Activated T-cell treated with anti-CD3 and anti-CD28 coated beads, Interleukin-2, amount 50 U/mL, for 4 hours (primary cell): ENCODE measurements at regions not wholly inside any gene's neighbourhood (a gene's known extent, or its start where the extent isn't known, plus 50 kb on each side); places are given as distances from the start of the nearest gene placed in this dataset.

ENCODE experiments used
- ATAC-seq, 2 donors: fragments of 200-7000 bp; cut with Tn5 transposase; one replicate each; pipeline ENCODE4 v1.10.0; 2021
- DNase-seq: peaks from one replicate; pipeline ENCODE4 v3.0.0-alpha.2; 2020
- H3K27me3 Mint-ChIP-seq: one replicate; pipeline ENCODE4 v1.8.0; 2021; ENCODE audit warnings: low read depth, mixed read lengths
- H3K36me3 Mint-ChIP-seq: one replicate; pipeline ENCODE4 v1.8.0; 2022; ENCODE audit warnings: mixed read lengths; ENCODE audit not compliant: insufficient read depth
- H3K4me1 Mint-ChIP-seq: one replicate; pipeline ENCODE4 v1.8.0; 2021; ENCODE audit warnings: low read depth, mixed read lengths
- H3K4me3 Mint-ChIP-seq: one replicate; pipeline ENCODE4 v1.8.0; 2021; ENCODE audit warnings: mild to moderate bottlenecking, moderate library complexity, mixed read lengths
- H3K9me3 Mint-ChIP-seq: one replicate; pipeline ENCODE4 v1.8.0; 2021; ENCODE audit warnings: mixed read lengths

- Mint-ChIP-seq H3K4me3 (no peak overlapping the region), H3K4me1 (no peaks in the 10 kb centered on the region), H3K9me3 (no peaks in the 10 kb centered on the region), H3K27me3 (no peaks in the 10 kb centered on the region), H3K36me3 (no peaks in the 10 kb centered on the region)
- ATAC-seq: no peak
- DNase-seq: no peak
Observed at GRCh38 chr2:219965287-219966194, 338.1 kb downstream of the SLC4A3 start.

- Mint-ChIP-seq H3K4me3 (no peak overlapping the region), H3K36me3 (no peaks in the 10 kb centered on the region)
Observed at GRCh38 chr2:219967247-219968245, 340.1 kb downstream of the SLC4A3 start.

GRCh38 chr2:219968685-219969345, 341.4 kb downstream of the SLC4A3 start:
- ATAC-seq (no peak), DNase-seq (no peak)
- Mint-ChIP-seq H3K9me3 (peaks cover under 1% of the 10 kb centered on the region), H3K36me3 (no peaks in the 10 kb centered on the region), H3K4me3 (no peak overlapping the region), H3K27me3 (no peaks in the 10 kb centered on the region), H3K4me1 (no peaks in the 10 kb centered on the region)

More at GRCh38 chr2:219967247-219968245, 340.1 kb downstream of the SLC4A3 start:
- ATAC-seq: no peak
- Mint-ChIP-seq H3K4me1 (no peaks in the 10 kb centered on the region), H3K27me3 (no peaks in the 10 kb centered on the region), H3K9me3 (no peaks in the 10 kb centered on the region)
- DNase-seq: no peak

- DNase-seq (no peak), ATAC-seq (no peak)
- Mint-ChIP-seq H3K36me3 (no peaks in the 10 kb centered on the region), H3K9me3 (peaks cover 4% of the 10 kb centered on the region), H3K4me1 (no peaks in the 10 kb centered on the region), H3K27me3 (peaks cover under 1% of the 10 kb centered on the region), H3K4me3 (no peak overlapping the region)
Observed at GRCh38 chr2:219969508-219969907, 342.1 kb downstream of the SLC4A3 start.

GRCh38 chr2:219973136-219973535, 345.7 kb downstream of the SLC4A3 start:
- no peaks in the 10 kb centered on the region for H3K36me3 Mint-ChIP-seq
- ATAC-seq: no peak
- no peak overlapping the region for H3K4me3 Mint-ChIP-seq
- peaks cover 4% of the 10 kb centered on the region for H3K9me3 Mint-ChIP-seq
- H3K4me1 Mint-ChIP-seq: no peaks in the 10 kb centered on the region
- H3K27me3 Mint-ChIP-seq: peaks cover 3% of the 10 kb centered on the region
- no peak for DNase-seq

- Mint-ChIP-seq H3K4me3 (no peak overlapping the region), H3K9me3 (peaks cover 4% of the 10 kb centered on the region), H3K27me3 (peaks cover 3% of the 10 kb centered on the region), H3K4me1 (no peaks in the 10 kb centered on the region), H3K36me3 (no peaks in the 10 kb centered on the region)
- ATAC-seq (no peak), DNase-seq (no peak)
Observed at GRCh38 chr2:219976871-219977270, 349.4 kb downstream of the SLC4A3 start.

GRCh38 chr2:219980638-219981037, 353.2 kb downstream of the SLC4A3 start:
- Mint-ChIP-seq H3K9me3 (no peaks in the 10 kb centered on the region), H3K27me3 (no peaks in the 10 kb centered on the region), H3K4me3 (no peak overlapping the region), H3K36me3 (no peaks in the 10 kb centered on the region), H3K4me1 (no peaks in the 10 kb centered on the region)
- ATAC-seq: no peak
- DNase-seq: no peak

GRCh38 chr2:219983836-219984235, 356.4 kb downstream of the SLC4A3 start:
- no peaks in the 10 kb centered on the region for H3K4me1 Mint-ChIP-seq
- H3K4me3 Mint-ChIP-seq: no peak overlapping the region
- no peaks in the 10 kb centered on the region for H3K9me3 Mint-ChIP-seq
- DNase-seq: no peak
- no peak for ATAC-seq
- no peaks in the 10 kb centered on the region for H3K36me3 Mint-ChIP-seq
- H3K27me3 Mint-ChIP-seq: no peaks in the 10 kb centered on the region

GRCh38 chr2:219985017-219985416, 357.6 kb downstream of the SLC4A3 start:
- no peaks in the 10 kb centered on the region for H3K9me3 Mint-ChIP-seq

GRCh38 chr2:219987830-219988229, 360.4 kb downstream of the SLC4A3 start:
- no peak for ATAC-seq
- Mint-ChIP-seq H3K36me3 (no peaks in the 10 kb centered on the region), H3K27me3 (peaks cover 2% of the 10 kb centered on the region), H3K4me1 (no peaks in the 10 kb centered on the region), H3K9me3 (no peaks in the 10 kb centered on the region), H3K4me3 (no peak overlapping the region)
- DNase-seq: no peak

More at GRCh38 chr2:219985017-219985416, 357.6 kb downstream of the SLC4A3 start:
- DNase-seq: no peak
- Mint-ChIP-seq H3K4me1 (no peaks in the 10 kb centered on the region), H3K36me3 (no peaks in the 10 kb centered on the region), H3K27me3 (no peaks in the 10 kb centered on the region), H3K4me3 (no peak overlapping the region)
- ATAC-seq: no peak

- H3K4me3 Mint-ChIP-seq: no peak overlapping the region
- H3K36me3 Mint-ChIP-seq: no peaks in the 10 kb centered on the region
- ATAC-seq: no peak
- no peaks in the 10 kb centered on the region for H3K9me3 Mint-ChIP-seq
- H3K4me1 Mint-ChIP-seq: no peaks in the 10 kb centered on the region
- peaks cover 2% of the 10 kb centered on the region for H3K27me3 Mint-ChIP-seq
- DNase-seq: no peak
Observed at GRCh38 chr2:219989744-219990143, 362.3 kb downstream of the SLC4A3 start.

GRCh38 chr2:219991116-219991515, 363.7 kb downstream of the SLC4A3 start:
- no peaks in the 10 kb centered on the region for H3K4me1 Mint-ChIP-seq
- H3K4me3 Mint-ChIP-seq: no peak overlapping the region
- DNase-seq (no peak), ATAC-seq (no peak)
- peaks cover 5% of the 10 kb centered on the region for H3K27me3 Mint-ChIP-seq
- no peaks in the 10 kb centered on the region for H3K9me3 Mint-ChIP-seq
- H3K36me3 Mint-ChIP-seq: no peaks in the 10 kb centered on the region

- H3K9me3 Mint-ChIP-seq: no peaks in the 10 kb centered on the region
- peaks cover 5% of the 10 kb centered on the region for H3K27me3 Mint-ChIP-seq
- ATAC-seq (no peak), DNase-seq (no peak)
- no peaks in the 10 kb centered on the region for H3K4me1 Mint-ChIP-seq
- H3K4me3 Mint-ChIP-seq: no peak overlapping the region
- H3K36me3 Mint-ChIP-seq: no peaks in the 10 kb centered on the region
Observed at GRCh38 chr2:219995399-219995798, 368.0 kb downstream of the SLC4A3 start.
